ENCODE measurements at regions not wholly inside any gene's neighbourhood (a gene's known extent, or its start where the extent isn't known, plus 50 kb on each side); places are given as distances from the start of the nearest gene placed in this dataset.

DNA sequence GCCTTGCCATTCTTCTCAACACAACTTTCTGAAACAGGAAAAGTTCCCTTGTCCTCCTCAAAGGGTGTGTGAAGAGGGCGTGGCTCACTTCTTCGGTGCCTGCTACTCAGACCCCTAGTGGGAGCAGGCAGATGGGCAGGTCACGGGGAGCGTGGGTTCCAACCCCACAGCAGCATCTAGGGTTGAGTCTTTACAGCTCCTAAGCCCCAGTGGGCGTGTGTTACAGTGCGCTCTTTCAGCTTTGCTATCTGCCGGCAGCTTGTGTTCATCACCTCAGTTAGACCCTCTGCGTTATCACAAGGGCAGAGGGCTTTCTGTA, 57.5 kb upstream of the KLF3 start:
- DNase-seq: no peak

DNA sequence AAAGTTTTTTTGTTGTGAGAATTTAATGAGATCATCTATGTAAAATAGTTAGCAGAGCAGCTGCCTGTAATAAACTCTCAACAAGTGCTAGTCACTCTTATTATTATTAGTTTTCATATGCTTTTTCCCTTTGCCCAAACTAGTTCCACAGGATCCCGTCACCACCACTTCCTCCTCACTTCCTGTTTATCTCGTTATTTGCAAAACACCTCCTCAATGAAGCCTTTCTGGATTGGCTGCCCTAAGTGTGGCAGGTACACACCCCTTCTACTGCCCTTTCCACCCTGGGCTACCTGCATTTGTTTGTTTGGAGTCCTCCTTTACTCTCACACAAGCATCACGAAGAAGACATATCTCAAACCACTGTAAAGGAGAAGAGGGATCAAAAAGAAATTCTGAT, 54.4 kb upstream of the KLF3 start:
- DNase-seq: no peak

DNA sequence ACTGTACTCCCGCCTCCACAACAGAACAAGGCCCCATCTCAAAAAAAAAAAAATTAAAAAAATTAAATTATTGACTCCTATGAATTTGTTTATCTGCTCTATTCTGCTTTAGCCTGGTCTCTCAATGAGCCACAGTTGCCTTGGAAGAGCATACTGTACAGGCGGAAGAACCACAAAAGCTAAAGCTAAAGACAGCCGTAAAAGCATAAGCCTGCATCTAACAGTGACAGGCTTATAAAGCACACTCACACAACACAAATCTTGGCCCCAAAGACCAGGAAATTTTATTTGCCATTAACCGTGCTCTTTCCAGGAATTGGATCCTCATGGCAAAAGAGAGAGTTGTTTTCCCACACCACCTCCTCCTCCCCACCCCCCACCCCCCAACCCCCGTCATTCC, 53.5 kb upstream of the KLF3 start:
- no peak for DNase-seq

DNA sequence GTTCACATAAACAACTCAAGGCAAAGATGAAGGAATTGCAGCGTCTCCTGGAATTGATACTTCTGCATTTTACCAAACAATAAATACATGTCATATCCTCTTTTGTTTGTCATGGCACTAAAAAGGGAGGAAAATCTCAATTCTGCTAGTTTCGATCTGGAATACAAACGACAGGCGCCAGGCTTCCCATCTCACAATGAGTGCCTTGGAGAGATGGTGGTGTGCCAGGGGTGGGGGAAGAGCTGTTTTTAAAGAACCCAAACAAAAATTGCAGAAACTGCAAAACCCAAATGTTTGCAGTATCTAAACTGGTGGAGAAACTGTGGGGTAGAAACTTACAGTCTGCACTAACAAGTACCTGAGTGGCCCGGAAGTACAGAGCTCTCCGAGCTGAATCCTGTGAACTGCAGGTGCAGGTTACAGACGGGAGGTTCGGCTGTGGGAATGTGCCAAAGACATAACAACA, 53.0 kb upstream of the KLF3 start:
- no peak for DNase-seq

DNA sequence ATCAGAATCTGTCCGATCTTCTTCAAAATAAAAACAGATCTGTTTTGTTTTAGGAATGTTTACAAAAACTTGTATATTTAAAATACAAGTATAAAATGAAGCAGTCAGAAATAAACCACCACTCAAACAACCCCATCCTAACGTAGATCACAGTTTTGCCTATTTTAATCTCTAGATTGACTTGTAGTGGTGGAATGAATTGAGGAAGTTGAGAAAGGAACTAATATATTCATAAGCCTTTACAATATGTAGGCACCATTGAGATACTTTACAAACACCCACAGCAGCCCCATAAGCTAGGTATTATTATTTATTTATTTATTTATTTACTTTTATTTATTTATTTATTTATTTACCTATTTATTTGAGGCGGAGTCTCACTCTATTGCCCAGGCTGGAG, 52.3 kb upstream of the KLF3 start:
- no peak for DNase-seq

DNA sequence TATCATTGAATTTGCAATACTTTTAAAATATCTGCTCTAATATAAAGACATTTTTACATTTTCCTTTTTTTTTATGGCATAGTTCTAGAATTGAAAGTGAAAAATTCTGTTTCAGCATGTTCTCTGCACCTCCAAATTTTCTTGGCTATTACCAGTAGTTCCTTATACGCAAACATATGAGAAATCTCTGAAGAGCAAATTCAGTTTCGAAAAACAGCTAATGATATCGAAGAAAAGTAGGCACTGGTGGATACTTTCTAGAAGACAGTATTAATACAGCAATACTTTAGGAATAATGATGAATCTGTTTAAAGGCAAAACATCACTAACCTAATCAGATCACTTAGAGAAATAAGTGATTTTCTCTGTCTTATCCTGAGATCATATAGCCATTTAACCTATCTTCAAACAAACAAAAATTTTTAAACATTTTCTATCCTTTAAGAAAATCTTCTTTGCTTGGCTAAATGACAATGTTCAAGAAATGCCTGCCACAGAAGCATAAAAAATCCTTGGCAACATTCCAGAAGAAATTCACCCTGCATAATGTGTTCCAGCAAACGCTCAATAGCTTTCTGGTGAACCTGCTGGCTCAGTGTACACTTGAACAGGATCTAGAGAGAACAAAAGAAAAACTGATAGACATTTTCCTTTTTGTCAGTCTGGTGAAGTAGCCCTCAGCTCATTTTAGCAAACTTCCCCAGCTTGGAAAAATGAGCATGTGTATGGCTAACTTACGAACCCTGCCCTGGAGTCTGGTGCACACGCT, 51.2 kb upstream of the KLF3 start:
- no peak for DNase-seq
